Middle frontal gyrus (tissue), 1 donor: ENCODE measurements at regions not wholly inside any gene's neighbourhood (a gene's known extent, or its start where the extent isn't known, plus 50 kb on each side); places are given as distances from the start of the nearest gene placed in this dataset.

ENCODE experiments used
- DNase-seq: peaks from one replicate; pipeline ENCODE4 v3.0.0-alpha.2; 2015; ENCODE audit warnings: low spot score; ENCODE audit errors: extremely low spot score

- DNase-seq: no peak
Observed at GRCh38 chr12:126347421-126347820, 1282.2 kb downstream of the AACS start.

- no peak for DNase-seq
Observed at GRCh38 chr12:126349383-126349782, 1284.1 kb downstream of the AACS start.

- no peak for DNase-seq
Observed at GRCh38 chr12:126353604-126354003, 1288.4 kb downstream of the AACS start.

GRCh38 chr12:126354633-126355032 lies 1289.4 kb downstream of the AACS start:
- DNase-seq: no peak

GRCh38 chr12:126355346-126355745 lies 1290.1 kb downstream of the AACS start:
- DNase-seq: no peak

- DNase-seq: no peak
Observed at GRCh38 chr12:126358806-126359205, 1293.6 kb downstream of the AACS start.

GRCh38 chr12:126359216-126359615 lies 1294.0 kb downstream of the AACS start:
- DNase-seq: no peak

GRCh38 chr12:126361804-126362203 lies 1296.6 kb downstream of the AACS start:
- DNase-seq: no peak

- no peak for DNase-seq
Observed at GRCh38 chr12:126362493-126362892, 1297.3 kb downstream of the AACS start.

- no peak for DNase-seq
Observed at GRCh38 chr12:126362964-126363363, 1297.7 kb downstream of the AACS start.

GRCh38 chr12:126369487-126370463 lies 1304.5 kb downstream of the AACS start:
- no peak for DNase-seq

- DNase-seq: no peak
Observed at GRCh38 chr12:126383506-126383905, 1318.3 kb downstream of the AACS start.

- DNase-seq: no peak
Observed at GRCh38 chr12:126384026-126384564, 1318.9 kb downstream of the AACS start.

GRCh38 chr12:126385785-126386184 lies 1320.5 kb downstream of the AACS start:
- no peak for DNase-seq

- no peak for DNase-seq
Observed at GRCh38 chr12:126389220-126389841, 1324.1 kb downstream of the AACS start.

GRCh38 chr12:126389961-126390360 lies 1324.7 kb downstream of the AACS start:
- no peak for DNase-seq

- no peak for DNase-seq
Observed at GRCh38 chr12:126390969-126391566, 1325.8 kb downstream of the AACS start.

GRCh38 chr12:126396536-126396935 lies 1331.3 kb downstream of the AACS start:
- DNase-seq: no peak

- peak; percentile 54 for DNase-seq
Observed at GRCh38 chr12:126397071-126397581, 1331.9 kb downstream of the AACS start.

- DNase-seq: no peak
Observed at GRCh38 chr12:126397660-126398059, 1332.4 kb downstream of the AACS start.

- DNase-seq: no peak
Observed at GRCh38 chr12:126400831-126401230, 1335.6 kb downstream of the AACS start.
